Mucosa of descending colon (tissue), 3 donors: ENCODE measurements at regions not wholly inside any gene's neighbourhood (a gene's known extent, or its start where the extent isn't known, plus 50 kb on each side); places are given as distances from the start of the nearest gene placed in this dataset.

Source experiments
- ATAC-seq: fragments of 200-7000 bp; cut with Tn5 transposase; one replicate; pipeline ENCODE4 v1.9.1; 2020; ENCODE audit warnings: mild to moderate bottlenecking, moderate library complexity
- DNase-seq, 3 donors: peaks; one replicate each; pipeline ENCODE4 v3.0.0-alpha.2; 2020
- H3K36me3 ChIP-seq: fragments of 200-600 bp; one replicate; pipeline ENCODE4 v1.8.0; 2021; ENCODE audit warnings: low read depth, mild to moderate bottlenecking
- H3K4me1 ChIP-seq: fragments of 200-600 bp; one replicate; pipeline ENCODE4 v1.8.0; 2021; ENCODE audit warnings: low read depth, mild to moderate bottlenecking
- H3K4me3 ChIP-seq: fragments of 200-600 bp; one replicate; pipeline ENCODE4 v1.8.0; 2021; ENCODE audit warnings: mild to moderate bottlenecking
- H3K9me3 ChIP-seq: fragments of 200-600 bp; one replicate; pipeline ENCODE4 v1.8.0; 2021; ENCODE audit warnings: mild to moderate bottlenecking
- CTCF ChIP-seq: fragments of 200-600 bp; IDR thresholded peaks from one replicate; pipeline ENCODE4 v1.8.0; 2022; ENCODE audit warnings: antibody characterized with exemption, mild to moderate bottlenecking
- intact Hi-C, 2 donors: fragments of 100-400 bp; cut with DNase I in 1 of 2; cut with micrococcal nuclease in 1 of 2; formaldehyde crosslinking; loops; one replicate each; pipeline versions ENCODE4 v1.11.0 to v1.11.1; 2022; cut with DNase I, micrococcal nuclease
- donor health status: DM: no; HTN: no; CAD: no; lungs with moderate emphysema.
- donor health status: DM: no; HTN: no; CAD: no.
- donor health status: DM: no; HTN: yes; CAD: no.

GRCh38 chr7:63031838-63032436 is 966.7 kb upstream of the ZNF722 start:
- DNase-seq, result no peak
- no peak for TF ChIP-seq CTCF
- intact Hi-C loops, result no loop called here
- ATAC-seq, result no peak
- peaks cover 78% of the 10 kb centered on the region for H3K9me3 ChIP-seq
- H3K4me3 ChIP-seq, result no peak overlapping the region
- no peaks in the 10 kb centered on the region for H3K36me3 ChIP-seq
- H3K4me1 ChIP-seq, result no peaks in the 10 kb centered on the region

GRCh38 chr7:63037242-63037641 is 961.4 kb upstream of the ZNF722 start:
- intact Hi-C loops, result no loop called here
- peaks cover 87% of the 10 kb centered on the region for H3K9me3 ChIP-seq
- no peak overlapping the region for H3K4me3 ChIP-seq
- H3K36me3 ChIP-seq, result no peaks in the 10 kb centered on the region
- no peak for TF ChIP-seq CTCF
- no peaks in the 10 kb centered on the region for H3K4me1 ChIP-seq
- no peak for ATAC-seq
- no peak for DNase-seq

GRCh38 chr7:63038987-63039386 is 959.7 kb upstream of the ZNF722 start:
- peaks cover 90% of the 10 kb centered on the region for H3K9me3 ChIP-seq

GRCh38 chr7:63039882-63040281 is 958.8 kb upstream of the ZNF722 start:
- intact Hi-C loops, result no loop called here
- Histone ChIP-seq H3K9me3 (peaks cover 91% of the 10 kb centered on the region), H3K4me3 (no peak overlapping the region), H3K36me3 (no peaks in the 10 kb centered on the region), H3K4me1 (no peaks in the 10 kb centered on the region)
- DNase-seq, result no peak
- ATAC-seq, result no peak
- no peak for TF ChIP-seq CTCF

More at GRCh38 chr7:63038987-63039386, 959.7 kb upstream of the ZNF722 start:
- H3K4me3 ChIP-seq, result no peak overlapping the region
- DNase-seq (no peak), ATAC-seq (no peak)
- intact Hi-C loops, result no loop called here
- no peak for TF ChIP-seq CTCF
- no peaks in the 10 kb centered on the region for H3K4me1 ChIP-seq
- H3K36me3 ChIP-seq, result no peaks in the 10 kb centered on the region

GRCh38 chr7:63040336-63040735 is 958.3 kb upstream of the ZNF722 start:
- Histone ChIP-seq H3K4me1 (no peaks in the 10 kb centered on the region), H3K9me3 (peaks cover 91% of the 10 kb centered on the region), H3K4me3 (no peak overlapping the region), H3K36me3 (no peaks in the 10 kb centered on the region)
- no peak for TF ChIP-seq CTCF
- ATAC-seq, result no peak
- no peak for DNase-seq
- intact Hi-C loops, result no loop called here
